H9 (cell line): ENCODE measurements at regions not wholly inside any gene's neighbourhood (a gene's known extent, or its start where the extent isn't known, plus 50 kb on each side); places are given as distances from the start of the nearest gene placed in this dataset.

Experiments used
- DNase-seq: peaks from one replicate; pipeline ENCODE4 v3.0.0-alpha.2; 2017
- H2AFZ ChIP-seq: one replicate; pipeline ENCODE4 v1.6.1; 2013; ENCODE audit warnings: mild to moderate bottlenecking, low read length, control low read depth, moderate library complexity
- H2AK5ac ChIP-seq: 2 replicates; pipeline ENCODE4 v1.6.1; 2013; ENCODE audit warnings: low read length, control low read depth, mixed read lengths; ENCODE audit not compliant: insufficient read length
- H2BK120ac ChIP-seq: one replicate; pipeline ENCODE4 v1.6.1; 2013; ENCODE audit warnings: low read depth, mild to moderate bottlenecking, low read length, control low read depth, inconsistent platforms; ENCODE audit not compliant: poor library complexity, severe bottlenecking
- H2BK12ac ChIP-seq: 2 replicates; pipeline ENCODE4 v1.6.1; 2013; ENCODE audit warnings: low read length, control low read depth, mixed read lengths, low read depth; ENCODE audit not compliant: insufficient read length
- H2BK15ac ChIP-seq: 2 replicates; pipeline ENCODE4 v1.6.1; 2013; ENCODE audit warnings: low read depth, low read length, control low read depth
- H2BK20ac ChIP-seq: one replicate; pipeline ENCODE4 v1.6.1; 2013; ENCODE audit warnings: low read depth, mild to moderate bottlenecking, low read length, control low read depth, inconsistent platforms; ENCODE audit not compliant: poor library complexity, severe bottlenecking
- H2BK5ac ChIP-seq: 2 replicates; pipeline ENCODE4 v1.6.1; 2013; ENCODE audit warnings: low read length, control low read depth, mixed read lengths; ENCODE audit not compliant: insufficient read length
- H3K14ac ChIP-seq: 2 replicates; pipeline ENCODE4 v1.6.1; 2013; ENCODE audit warnings: low read length, control low read depth; ENCODE audit not compliant: insufficient read depth
- H3K18ac ChIP-seq: 2 replicates; pipeline ENCODE4 v1.6.1; 2013; ENCODE audit warnings: low read depth, mild to moderate bottlenecking, mixed read lengths, low read length, control low read depth; ENCODE audit not compliant: insufficient read length
- H3K23ac ChIP-seq: 2 replicates; pipeline ENCODE4 v1.6.1; 2013; ENCODE audit warnings: low read length, control low read depth, mixed read lengths, low read depth; ENCODE audit not compliant: insufficient read length
- H3K23me2 ChIP-seq: 2 replicates; pipeline ENCODE4 v1.6.1; 2013; ENCODE audit warnings: low read depth, mild to moderate bottlenecking, mixed read lengths, low read length, control low read depth; ENCODE audit not compliant: insufficient read length, poor library complexity, severe bottlenecking
- H3K27ac ChIP-seq: 2 replicates; pipeline ENCODE4 v1.5.1; 2013; ENCODE audit warnings: low read length, control low read depth, mixed read lengths, low read depth; ENCODE audit not compliant: insufficient read length
- H3K27me3 ChIP-seq: 2 replicates; pipeline ENCODE4 v1.6.1; 2013; ENCODE audit warnings: low read length, control low read depth, inconsistent platforms; ENCODE audit not compliant: insufficient read depth
- H3K4ac ChIP-seq: 2 replicates; pipeline ENCODE4 v1.6.1; 2013; ENCODE audit warnings: low read depth, mild to moderate bottlenecking, control low read depth, inconsistent platforms, low read length, moderate library complexity
- H3K4me1 ChIP-seq: 2 replicates; pipeline ENCODE4 v1.6.1; 2013; ENCODE audit warnings: low read length, control low read depth, inconsistent platforms; ENCODE audit not compliant: insufficient read depth
- H3K4me2 ChIP-seq: 2 replicates; pipeline ENCODE4 v1.6.1; 2013; ENCODE audit warnings: low read length, control low read depth, mixed read lengths; ENCODE audit not compliant: insufficient read length, insufficient read depth
- H3K56ac ChIP-seq: 2 replicates; pipeline ENCODE4 v1.6.1; 2013; ENCODE audit warnings: low read depth, mild to moderate bottlenecking, mixed read lengths, low read length, control low read depth; ENCODE audit not compliant: insufficient read length
- H3K79me1 ChIP-seq: 2 replicates; pipeline ENCODE4 v1.6.1; 2013; ENCODE audit warnings: low read depth, mild to moderate bottlenecking, moderate library complexity, low read length, control low read depth, inconsistent platforms; ENCODE audit not compliant: insufficient read depth, poor library complexity, severe bottlenecking
- H3K79me2 ChIP-seq: 2 replicates; pipeline ENCODE4 v1.6.1; 2013; ENCODE audit warnings: low read length, control low read depth, inconsistent platforms; ENCODE audit not compliant: insufficient read depth
- H3K9ac ChIP-seq: 2 replicates; pipeline ENCODE4 v1.6.1; 2013; ENCODE audit warnings: low read length, control low read depth, mixed read lengths; ENCODE audit not compliant: insufficient read length; ENCODE audit errors: extremely low read depth
- H3K9me3 ChIP-seq: one replicate; pipeline ENCODE4 v1.6.1; 2013; ENCODE audit warnings: low read depth, low read length, inconsistent platforms; ENCODE audit not compliant: control insufficient read depth
- H3T11ph ChIP-seq: one replicate; pipeline ENCODE4 v1.6.1; 2013; ENCODE audit warnings: mild to moderate bottlenecking, low read length, control low read depth, inconsistent platforms
- H4K20me1 ChIP-seq: one replicate; pipeline ENCODE4 v1.6.1; 2013; ENCODE audit not compliant: control insufficient read depth, insufficient read length, insufficient read depth
- H4K5ac ChIP-seq: 2 replicates; pipeline ENCODE4 v1.6.1; 2013; ENCODE audit warnings: low read depth, mild to moderate bottlenecking, mixed read lengths, low read length, control low read depth; ENCODE audit not compliant: insufficient read length
- H4K8ac ChIP-seq: replicated peaks from 2 replicates; pipeline ENCODE4 v1.6.1; 2013; ENCODE audit warnings: low read length, control low read depth, mixed read lengths, low read depth; ENCODE audit not compliant: insufficient read length
- H4K91ac ChIP-seq: 2 replicates; pipeline ENCODE4 v1.6.1; 2013; ENCODE audit warnings: low read depth, mild to moderate bottlenecking, moderate library complexity, mixed read lengths, low read length, control low read depth; ENCODE audit not compliant: insufficient read length
- H3K27ac Mint-ChIP-seq, 3 experiments: 2 replicates in 2 of 3; 3 replicates in 1 of 3; pipeline ENCODE4 v1.8.0; 2020 to 2021; ENCODE audit warnings: mixed read lengths in 3 of 3, mild to moderate bottlenecking in 1 of 3, moderate library complexity in 1 of 3
- H3K27me3 Mint-ChIP-seq: 2 replicates; pipeline ENCODE4 v1.8.0; 2021; ENCODE audit warnings: low read depth, mild to moderate bottlenecking, moderate library complexity, mixed read lengths
- H3K36me3 Mint-ChIP-seq, 3 experiments: 2 replicates in 2 of 3; 3 replicates in 1 of 3; pipeline ENCODE4 v1.8.0; 2020 to 2021; ENCODE audit warnings: low read depth in 3 of 3, mixed read lengths in 3 of 3; ENCODE audit not compliant: insufficient read depth in 1 of 3
- H3K4me1 Mint-ChIP-seq, 2 experiments: 2 replicates each; pipeline ENCODE4 v1.8.0; 2020; ENCODE audit warnings: mixed read lengths in 2 of 2
- H3K4me3 Mint-ChIP-seq, 2 experiments: 2 replicates in 1 of 2; 3 replicates in 1 of 2; pipeline ENCODE4 v1.8.0; 2020 to 2021; ENCODE audit warnings: mild to moderate bottlenecking in 2 of 2, mixed read lengths in 2 of 2, moderate library complexity in 1 of 2
- H3K9me3 Mint-ChIP-seq, 2 experiments: 2 replicates in 1 of 2; 3 replicates in 1 of 2; pipeline ENCODE4 v1.8.0; 2020; ENCODE audit warnings: mild to moderate bottlenecking in 2 of 2, mixed read lengths in 2 of 2, moderate library complexity in 1 of 2
- WGBS: extraction: QIAGEN DNeasy Blood & Tissue Kit; methylation state at CpG from one replicate; pipeline ENCODE4 v1.1.7; 2013; ENCODE audit warnings: missing lambda C conversion rate, low lambda C conversion rate, mixed read lengths; ENCODE audit not compliant: insufficient read length; ENCODE audit errors: extremely low coverage; 5-methylcytosine and 5-hydroxymethylcytosine counted together
- TF ChIP-seq, protein P1 (sequence below): fragments of 200-600 bp; sonication (generic); conservative IDR thresholded peaks from 3 replicates; pipeline ENCODE4 v1.8.0; 2021; ENCODE audit warnings: antibody characterized with exemption, mild to moderate bottlenecking

DNA sequence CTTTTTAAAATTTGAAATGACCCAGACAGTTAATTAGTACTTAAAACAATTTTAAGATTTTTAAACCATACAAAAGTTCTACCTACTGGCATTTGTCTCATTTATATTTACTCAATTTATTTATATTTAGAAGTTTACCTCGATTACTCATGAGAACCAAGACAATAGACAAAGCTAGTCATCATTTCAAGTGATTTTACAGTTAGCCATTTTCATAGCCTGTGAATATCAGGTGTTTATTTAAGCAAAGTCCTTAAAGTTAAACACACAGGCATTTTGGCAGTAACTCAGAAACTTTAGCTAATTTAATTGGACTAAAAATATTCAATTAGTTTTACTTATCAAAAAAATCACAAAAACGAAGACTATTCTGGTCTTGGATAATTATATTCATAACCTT is 101.6 kb upstream of the KIF2B start:
- Histone ChIP-seq H3K27ac (no peak overlapping the region), H2BK15ac (no peak overlapping the region), H4K5ac (no peak overlapping the region), H2BK5ac (no peak overlapping the region), H3T11ph (no peak overlapping the region), H3K23ac (no peak overlapping the region), H3K4me1 (no peaks in the 10 kb centered on the region), H3K14ac (no peak overlapping the region), H3K18ac (no peak overlapping the region), H2BK20ac (no peak overlapping the region), H3K79me1 (no peaks in the 10 kb centered on the region), H3K4ac (no peak overlapping the region), H3K4me2 (no peak overlapping the region), H2AK5ac (no peak overlapping the region), H3K23me2 (no peaks in the 10 kb centered on the region), H3K9ac (no peak overlapping the region), H3K27me3 (no peaks in the 10 kb centered on the region), H3K79me2 (no peaks in the 10 kb centered on the region), H3K56ac (no peak overlapping the region), H4K20me1 (no peaks in the 10 kb centered on the region), H4K8ac (no peak overlapping the region), H2BK12ac (no peak overlapping the region), H2AFZ (no peak overlapping the region), H3K9me3 (no peaks in the 10 kb centered on the region), H4K91ac (no peak overlapping the region), H2BK120ac (no peak overlapping the region)
- TF ChIP-seq, protein P1, sequence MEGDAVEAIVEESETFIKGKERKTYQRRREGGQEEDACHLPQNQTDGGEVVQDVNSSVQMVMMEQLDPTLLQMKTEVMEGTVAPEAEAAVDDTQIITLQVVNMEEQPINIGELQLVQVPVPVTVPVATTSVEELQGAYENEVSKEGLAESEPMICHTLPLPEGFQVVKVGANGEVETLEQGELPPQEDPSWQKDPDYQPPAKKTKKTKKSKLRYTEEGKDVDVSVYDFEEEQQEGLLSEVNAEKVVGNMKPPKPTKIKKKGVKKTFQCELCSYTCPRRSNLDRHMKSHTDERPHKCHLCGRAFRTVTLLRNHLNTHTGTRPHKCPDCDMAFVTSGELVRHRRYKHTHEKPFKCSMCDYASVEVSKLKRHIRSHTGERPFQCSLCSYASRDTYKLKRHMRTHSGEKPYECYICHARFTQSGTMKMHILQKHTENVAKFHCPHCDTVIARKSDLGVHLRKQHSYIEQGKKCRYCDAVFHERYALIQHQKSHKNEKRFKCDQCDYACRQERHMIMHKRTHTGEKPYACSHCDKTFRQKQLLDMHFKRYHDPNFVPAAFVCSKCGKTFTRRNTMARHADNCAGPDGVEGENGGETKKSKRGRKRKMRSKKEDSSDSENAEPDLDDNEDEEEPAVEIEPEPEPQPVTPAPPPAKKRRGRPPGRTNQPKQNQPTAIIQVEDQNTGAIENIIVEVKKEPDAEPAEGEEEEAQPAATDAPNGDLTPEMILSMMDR, result no peak
- H3K27me3 Mint-ChIP-seq, result no peaks in the 10 kb centered on the region; the same call in 1 of the 2 replicates
- H3K4me3 Mint-ChIP-seq, result no peak overlapping the region
- H3K9me3 Mint-ChIP-seq, result peaks cover 6 to 11% of the 10 kb centered on the region in 2 experiments; a peak in 4 of 5 replicates
- peaks cover 1 to 8% (median 3%) of the 10 kb centered on the region in 3 experiments; a peak in 5 of 7 replicates for H3K36me3 Mint-ChIP-seq
- no peak for DNase-seq
- no peaks in the 10 kb centered on the region for H3K4me1 Mint-ChIP-seq
- H3K27ac Mint-ChIP-seq, result no peak overlapping the region
- WGBS, result no CpG with 5 or more reads among the region's 2 CpGs
